ENCODE measurements at regions not wholly inside any gene's neighbourhood (a gene's known extent, or its start where the extent isn't known, plus 50 kb on each side); places are given as distances from the start of the nearest gene placed in this dataset.

- DNase-seq (peak; percentile 47), ATAC-seq (no peak)
- intact Hi-C loops (cut with DNase I), result no loop called here
- H3K4me3 ChIP-seq, result no peak overlapping the region
- H3K27me3 ChIP-seq, result no peaks in the 10 kb centered on the region
- no peaks in the 10 kb centered on the region for H3K9me3 ChIP-seq
- no peak for TF ChIP-seq CTCF (IDR thresholded peaks at IDR 0.05)
- H3K27ac ChIP-seq, result no peak overlapping the region
- H3K36me3 ChIP-seq, result no peaks in the 10 kb centered on the region
- no peaks in the 10 kb centered on the region for H3K4me1 ChIP-seq
Measured at GRCh38 chr14:101181446-101182313, 278.2 kb upstream of the RTL1 start.

GRCh38 chr14:101182476-101182875 lies 279.0 kb upstream of the RTL1 start:
- H3K27me3 ChIP-seq, result no peaks in the 10 kb centered on the region
- no peak overlapping the region for H3K27ac ChIP-seq
- DNase-seq (no peak), ATAC-seq (no peak)
- H3K4me1 ChIP-seq, result no peaks in the 10 kb centered on the region
- no peaks in the 10 kb centered on the region for H3K9me3 ChIP-seq
- no peak for TF ChIP-seq CTCF (IDR thresholded peaks at IDR 0.05)
- H3K36me3 ChIP-seq, result no peaks in the 10 kb centered on the region
- intact Hi-C loops (cut with DNase I), result no loop called here
- H3K4me3 ChIP-seq, result no peak overlapping the region

- H3K27me3 ChIP-seq, result no peaks in the 10 kb centered on the region
- peak; percentile 9 for ATAC-seq
- no peaks in the 10 kb centered on the region for H3K36me3 ChIP-seq
- peak; percentile 63 for DNase-seq
- H3K4me1 ChIP-seq, result no peaks in the 10 kb centered on the region
- peak; percentile 33 for TF ChIP-seq CTCF (IDR thresholded peaks at IDR 0.05)
- no peak overlapping the region for H3K4me3 ChIP-seq
- no peak overlapping the region for H3K27ac ChIP-seq
- intact Hi-C loops (cut with DNase I), result no loop called here
- H3K9me3 ChIP-seq, result no peaks in the 10 kb centered on the region
Measured at GRCh38 chr14:101183376-101184103, 280.0 kb upstream of the RTL1 start.

GRCh38 chr14:101184104-101184455 lies 280.6 kb upstream of the RTL1 start:
- TF ChIP-seq CTCF (IDR thresholded peaks at IDR 0.05), result no peak
- intact Hi-C loops (cut with DNase I), result no loop called here
- Histone ChIP-seq H3K27me3 (no peaks in the 10 kb centered on the region), H3K27ac (no peak overlapping the region), H3K4me3 (no peak overlapping the region), H3K36me3 (no peaks in the 10 kb centered on the region), H3K4me1 (no peaks in the 10 kb centered on the region), H3K9me3 (no peaks in the 10 kb centered on the region)
- DNase-seq, result peak; percentile 52
- no peak for ATAC-seq

- Histone ChIP-seq H3K9me3 (no peaks in the 10 kb centered on the region), H3K4me3 (no peak overlapping the region), H3K27me3 (no peaks in the 10 kb centered on the region), H3K4me1 (no peaks in the 10 kb centered on the region), H3K27ac (no peak overlapping the region), H3K36me3 (no peaks in the 10 kb centered on the region)
- ATAC-seq (no peak), DNase-seq (no peak)
- TF ChIP-seq CTCF (IDR thresholded peaks at IDR 0.05), result no peak
- intact Hi-C loops (cut with DNase I), result no loop called here
Measured at GRCh38 chr14:101184572-101184971, 281.1 kb upstream of the RTL1 start.

Data from upper lobe of right lung (tissue), 1 donor.